A673 (cell line): ENCODE measurements at regions not wholly inside any gene's neighbourhood (a gene's known extent, or its start where the extent isn't known, plus 50 kb on each side); places are given as distances from the start of the nearest gene placed in this dataset.

Experiments used
- EZH2 ChIP-seq: fragments of 200-600 bp; sonication (generic); IDR thresholded peaks from 2 replicates; pipeline ENCODE4 v1.6.1; 2017; ENCODE audit warnings: borderline replicate concordance, low read depth, mild to moderate bottlenecking, mixed read lengths, antibody characterized with exemption, low read length; ENCODE audit not compliant: poor library complexity, severe bottlenecking
- TF ChIP-seq, protein P1 (sequence below): fragments of 300-800, 200-600 bp; sonication (generic); conservative IDR thresholded peaks from 2 replicates; pipeline ENCODE4 v1.5.1; 2017; ENCODE audit warnings: low read depth, mild to moderate bottlenecking, antibody characterized with exemption, low read length, moderate library complexity, mixed read lengths

DNA sequence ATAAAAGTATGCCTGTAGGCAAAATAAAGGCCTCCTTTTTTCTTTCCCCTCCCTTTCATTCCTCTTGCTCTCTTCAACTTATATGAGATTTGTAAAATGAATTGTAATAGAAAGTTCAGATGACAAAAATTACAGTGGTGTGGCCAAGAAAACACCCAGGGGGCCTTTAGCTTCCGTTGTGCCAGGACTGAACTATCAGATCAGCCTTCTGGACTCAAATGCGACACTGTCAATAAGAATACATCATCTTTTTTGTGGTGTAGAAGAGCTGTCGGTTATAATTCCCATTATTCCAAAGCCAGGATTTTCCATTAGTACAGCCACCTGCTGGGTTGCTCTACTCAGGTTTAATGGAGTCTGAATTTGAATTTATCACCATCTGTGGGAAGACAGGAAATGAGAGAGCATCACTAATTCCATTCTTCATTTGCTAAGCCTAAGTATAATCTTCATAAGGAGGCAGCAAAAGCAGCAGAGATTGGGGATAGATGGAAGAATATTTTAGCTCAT is 443.4 kb downstream of the ANXA1 start:
- TF ChIP-seq EZH2, result no peak
- TF ChIP-seq, protein P1, sequence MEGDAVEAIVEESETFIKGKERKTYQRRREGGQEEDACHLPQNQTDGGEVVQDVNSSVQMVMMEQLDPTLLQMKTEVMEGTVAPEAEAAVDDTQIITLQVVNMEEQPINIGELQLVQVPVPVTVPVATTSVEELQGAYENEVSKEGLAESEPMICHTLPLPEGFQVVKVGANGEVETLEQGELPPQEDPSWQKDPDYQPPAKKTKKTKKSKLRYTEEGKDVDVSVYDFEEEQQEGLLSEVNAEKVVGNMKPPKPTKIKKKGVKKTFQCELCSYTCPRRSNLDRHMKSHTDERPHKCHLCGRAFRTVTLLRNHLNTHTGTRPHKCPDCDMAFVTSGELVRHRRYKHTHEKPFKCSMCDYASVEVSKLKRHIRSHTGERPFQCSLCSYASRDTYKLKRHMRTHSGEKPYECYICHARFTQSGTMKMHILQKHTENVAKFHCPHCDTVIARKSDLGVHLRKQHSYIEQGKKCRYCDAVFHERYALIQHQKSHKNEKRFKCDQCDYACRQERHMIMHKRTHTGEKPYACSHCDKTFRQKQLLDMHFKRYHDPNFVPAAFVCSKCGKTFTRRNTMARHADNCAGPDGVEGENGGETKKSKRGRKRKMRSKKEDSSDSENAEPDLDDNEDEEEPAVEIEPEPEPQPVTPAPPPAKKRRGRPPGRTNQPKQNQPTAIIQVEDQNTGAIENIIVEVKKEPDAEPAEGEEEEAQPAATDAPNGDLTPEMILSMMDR, result no peak
